ENCODE measurements at regions not wholly inside any gene's neighbourhood (a gene's known extent, or its start where the extent isn't known, plus 50 kb on each side); places are given as distances from the start of the nearest gene placed in this dataset.

GRCh38 chr18:51458861-51459260, 261.4 kb upstream of the MEX3C start:
- H3K36me3 ChIP-seq (replicated peaks in 1 of 2; ENCODE audit: insufficient read depth in 1 of 2, low read depth in 2 of 2): no peaks in the 10 kb centered on the region
- TF ChIP-seq, protein P1, sequence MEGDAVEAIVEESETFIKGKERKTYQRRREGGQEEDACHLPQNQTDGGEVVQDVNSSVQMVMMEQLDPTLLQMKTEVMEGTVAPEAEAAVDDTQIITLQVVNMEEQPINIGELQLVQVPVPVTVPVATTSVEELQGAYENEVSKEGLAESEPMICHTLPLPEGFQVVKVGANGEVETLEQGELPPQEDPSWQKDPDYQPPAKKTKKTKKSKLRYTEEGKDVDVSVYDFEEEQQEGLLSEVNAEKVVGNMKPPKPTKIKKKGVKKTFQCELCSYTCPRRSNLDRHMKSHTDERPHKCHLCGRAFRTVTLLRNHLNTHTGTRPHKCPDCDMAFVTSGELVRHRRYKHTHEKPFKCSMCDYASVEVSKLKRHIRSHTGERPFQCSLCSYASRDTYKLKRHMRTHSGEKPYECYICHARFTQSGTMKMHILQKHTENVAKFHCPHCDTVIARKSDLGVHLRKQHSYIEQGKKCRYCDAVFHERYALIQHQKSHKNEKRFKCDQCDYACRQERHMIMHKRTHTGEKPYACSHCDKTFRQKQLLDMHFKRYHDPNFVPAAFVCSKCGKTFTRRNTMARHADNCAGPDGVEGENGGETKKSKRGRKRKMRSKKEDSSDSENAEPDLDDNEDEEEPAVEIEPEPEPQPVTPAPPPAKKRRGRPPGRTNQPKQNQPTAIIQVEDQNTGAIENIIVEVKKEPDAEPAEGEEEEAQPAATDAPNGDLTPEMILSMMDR (IDR thresholded peaks at IDR 0.05): no peak
- TF ChIP-seq POLR2A (IDR thresholded peaks at IDR 0.05): no peak
- no peak overlapping the region for H3K27ac ChIP-seq
- no peaks in the 10 kb centered on the region for H3K4me1 ChIP-seq
- no peak overlapping the region for H3K4me3 ChIP-seq
- ATAC-seq (no peak), DNase-seq (no peak)
- no peaks in the 10 kb centered on the region for H3K27me3 ChIP-seq
- 86 to 94% methylated on average over 1 of the region's 1 CpG for WGBS, 2 donors
- intact Hi-C loops (cut with DNase I): no loop called here
- H3K9me3 ChIP-seq: no peaks in the 10 kb centered on the region

DNA sequence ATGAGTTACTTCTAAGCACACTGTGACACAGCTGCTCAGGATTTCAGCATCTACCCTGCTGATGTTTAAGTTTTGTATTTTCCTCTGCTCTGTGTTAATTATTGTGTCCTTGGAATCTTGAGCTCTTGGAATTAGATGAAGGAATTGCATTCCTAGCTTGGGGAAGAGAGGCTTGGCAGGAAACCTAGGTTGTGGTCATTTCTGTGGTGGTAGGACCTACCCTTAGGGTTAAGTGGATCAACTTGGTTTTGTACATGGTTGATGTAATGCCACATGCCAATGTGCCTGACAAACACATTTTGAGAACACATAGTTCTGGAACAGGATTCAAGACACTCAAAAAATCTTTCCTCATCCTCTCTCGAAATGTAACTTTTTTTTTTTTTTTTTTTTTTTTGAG, 264.5 kb upstream of the MEX3C start:
- no peak for TF ChIP-seq POLR2A (IDR thresholded peaks at IDR 0.05)
- TF ChIP-seq, protein P1 (IDR thresholded peaks at IDR 0.05): no peak
- whole genome bisulfite sequencing, 2 donors: 90 to 94% methylated on average over 1 of the region's 1 CpG
- Histone ChIP-seq H3K27me3 (no peaks in the 10 kb centered on the region), H3K4me3 (no peak overlapping the region), H3K27ac (no peak overlapping the region), H3K4me1 (no peaks in the 10 kb centered on the region), H3K9me3 (no peaks in the 10 kb centered on the region), H3K36me3 (replicated peaks in 1 of 2; ENCODE audit: insufficient read depth in 1 of 2, low read depth in 2 of 2) (no peaks in the 10 kb centered on the region)
- no peak for ATAC-seq
- DNase-seq: no peak
- intact Hi-C loops (cut with DNase I): no loop called here

DNA sequence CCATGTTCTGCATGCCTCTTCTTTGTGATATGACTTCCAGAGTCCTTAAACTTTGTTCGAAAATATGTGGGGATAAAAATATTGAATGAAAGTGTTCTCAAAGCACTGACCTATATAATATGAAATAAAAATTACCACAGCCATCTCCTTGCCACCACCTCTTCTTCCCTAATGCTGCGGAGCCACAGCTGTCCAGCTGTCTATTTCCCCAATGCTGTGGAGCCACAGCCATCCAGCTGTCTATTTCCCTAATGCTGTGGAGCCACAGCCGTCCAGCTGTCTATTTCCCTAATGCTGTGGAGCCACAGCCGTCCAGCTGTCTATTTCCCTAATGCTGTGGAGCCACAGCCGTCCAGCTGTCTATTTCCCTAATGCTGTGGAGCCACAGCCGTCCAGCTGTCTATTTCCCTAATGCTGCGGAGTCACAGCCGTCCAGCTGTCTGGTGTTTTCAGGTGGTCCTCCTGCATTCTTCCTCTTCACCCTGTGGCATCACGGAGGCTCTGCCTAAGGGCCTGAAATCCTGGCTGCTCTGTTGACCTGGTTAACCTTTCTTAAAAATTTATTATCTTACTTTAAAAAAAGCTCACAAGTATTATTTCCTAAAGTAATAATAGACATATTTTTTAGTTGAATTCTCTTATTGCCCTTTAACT, 266.1 kb upstream of the MEX3C start:
- no peak overlapping the region for H3K4me3 ChIP-seq
- no peak for ATAC-seq
- H3K27me3 ChIP-seq: no peaks in the 10 kb centered on the region
- H3K9me3 ChIP-seq: no peaks in the 10 kb centered on the region
- no peak for DNase-seq
- intact Hi-C loops (cut with DNase I): no loop called here
- H3K36me3 ChIP-seq (replicated peaks in 1 of 2; ENCODE audit: insufficient read depth in 1 of 2, low read depth in 2 of 2): no peaks in the 10 kb centered on the region
- H3K4me1 ChIP-seq: no peaks in the 10 kb centered on the region
- 71 to 77% methylated on average over 9 of the region's 9 CpGs for WGBS, 2 donors
- TF ChIP-seq, protein P1 (IDR thresholded peaks at IDR 0.05): no peak
- TF ChIP-seq POLR2A (IDR thresholded peaks at IDR 0.05): no peak
- H3K27ac ChIP-seq: no peak overlapping the region

DNA sequence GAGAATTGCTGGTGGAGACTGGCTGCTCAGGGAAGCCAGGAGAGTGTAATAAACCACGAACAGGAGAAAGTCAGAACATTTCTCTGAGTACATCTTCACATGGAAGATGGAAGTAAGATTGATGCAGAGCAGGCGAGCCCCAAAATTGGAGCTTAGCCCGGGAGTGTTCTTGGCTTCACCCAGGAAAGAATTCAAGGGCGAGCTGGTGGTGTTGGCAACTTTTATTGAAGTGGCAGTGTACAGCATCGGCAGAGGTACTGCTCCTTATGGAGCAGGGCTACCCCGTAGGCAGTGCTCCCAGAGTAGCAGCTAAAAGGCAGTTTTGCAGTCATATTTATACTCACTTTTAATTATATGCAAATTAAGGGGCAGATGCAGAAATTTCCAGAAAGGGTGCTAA, 281.4 kb upstream of the MEX3C start:
- DNase-seq (no peak), ATAC-seq (no peak)
- no peaks in the 10 kb centered on the region for H3K27me3 ChIP-seq

More for the DNA sequence above, 281.4 kb upstream of the MEX3C start:
- Histone ChIP-seq H3K27ac (no peak overlapping the region), H3K4me3 (no peak overlapping the region), H3K36me3 (replicated peaks in 1 of 2; ENCODE audit: insufficient read depth in 1 of 2, low read depth in 2 of 2) (no peaks in the 10 kb centered on the region), H3K9me3 (no peaks in the 10 kb centered on the region), H3K4me1 (no peaks in the 10 kb centered on the region)
- 78 to 89% methylated on average over 6 of the region's 6 CpGs for WGBS, 2 donors
- intact Hi-C loops (cut with DNase I): no loop called here
- TF ChIP-seq, protein P1 (IDR thresholded peaks at IDR 0.05): no peak
- TF ChIP-seq POLR2A (IDR thresholded peaks at IDR 0.05): no peak

Measured in body of pancreas (tissue), 4 donors.